Natural killer cell treated with Interleukin-12 subunit alpha and Interleukin-12 subunit beta and Interleukin-15 and Interleukin-18, amount 100 ng/mL, for 72 hours (primary cell): ENCODE measurements at regions not wholly inside any gene's neighbourhood (a gene's known extent, or its start where the extent isn't known, plus 50 kb on each side); places are given as distances from the start of the nearest gene placed in this dataset.
A peak's percentile ranks its signal among the peaks of the same experiment; 100 is the strongest.
"Not testable (repeated sequence)": the region's sequence is repeated elsewhere in the genome, so short reads cannot be mapped to it uniquely, and the experiment has no call there.

Experiments
- ATAC-seq, 2 donors: fragments of 150-1000 bp; cut with Tn5 transposase in 1 of 2; sonication (Bioruptor Pico), chemical (Tn5 transposase) in 1 of 2; 2 replicates each; pipeline ENCODE4 v1.10.0; 2021
- DNase-seq: peaks from one replicate; pipeline ENCODE4 v3.0.0; 2022; ENCODE audit warnings: low spot score
- H3K27ac Mint-ChIP-seq, 2 donors: 1 replicate in 1 of 2; 2 replicates in 1 of 2; pipeline ENCODE4 v1.8.0; 2022; ENCODE audit warnings: mixed read lengths in 2 of 2, mild to moderate bottlenecking in 1 of 2, moderate library complexity in 1 of 2
- H3K27me3 Mint-ChIP-seq, 2 donors: 1 replicate in 1 of 2; 2 replicates in 1 of 2; pipeline ENCODE4 v1.8.0; 2022; ENCODE audit warnings: mixed read lengths in 2 of 2
- H3K36me3 Mint-ChIP-seq: one replicate; pipeline ENCODE4 v1.8.0; 2022; ENCODE audit warnings: mixed read lengths
- H3K4me1 Mint-ChIP-seq, 2 donors: 1 replicate in 1 of 2; 2 replicates in 1 of 2; pipeline ENCODE4 v1.8.0; 2022; ENCODE audit warnings: low read depth in 2 of 2, mixed read lengths in 2 of 2, mild to moderate bottlenecking in 1 of 2
- H3K4me3 Mint-ChIP-seq: one replicate; pipeline ENCODE4 v1.8.0; 2022; ENCODE audit warnings: mixed read lengths
- H3K9me3 Mint-ChIP-seq: 2 replicates; pipeline ENCODE4 v1.8.0; 2022; ENCODE audit warnings: mixed read lengths

DNA sequence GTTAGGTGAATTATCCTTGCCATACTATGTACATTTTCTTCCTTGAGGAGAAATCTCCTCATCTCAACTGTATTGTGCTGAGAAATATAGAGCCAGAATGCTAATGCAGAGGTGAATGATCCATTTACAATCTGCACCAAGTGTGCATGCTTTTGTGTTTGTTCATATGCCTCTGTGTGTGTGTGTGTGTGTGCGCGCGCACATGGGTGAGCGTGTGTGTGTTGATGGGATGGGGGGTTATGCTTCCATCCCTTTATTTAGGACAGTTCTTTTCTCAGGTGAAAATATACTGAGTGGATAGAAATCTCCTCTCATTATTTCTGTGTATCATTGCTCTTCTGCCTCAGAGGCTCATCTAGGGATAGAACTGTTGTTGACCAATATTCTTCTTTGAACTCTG is 626.1 kb downstream of the MCTP2 start:
- DNase-seq (no peak), ATAC-seq (no peak)
- Mint-ChIP-seq H3K9me3 (no peaks in the 10 kb centered on the region), H3K4me3 (no peak overlapping the region), H3K27me3 (peaks cover 0 to 13% of the 10 kb centered on the region in 2 donors), H3K4me1 (no peaks in the 10 kb centered on the region), H3K36me3 (no peaks in the 10 kb centered on the region), H3K27ac (no peak overlapping the region)

DNA sequence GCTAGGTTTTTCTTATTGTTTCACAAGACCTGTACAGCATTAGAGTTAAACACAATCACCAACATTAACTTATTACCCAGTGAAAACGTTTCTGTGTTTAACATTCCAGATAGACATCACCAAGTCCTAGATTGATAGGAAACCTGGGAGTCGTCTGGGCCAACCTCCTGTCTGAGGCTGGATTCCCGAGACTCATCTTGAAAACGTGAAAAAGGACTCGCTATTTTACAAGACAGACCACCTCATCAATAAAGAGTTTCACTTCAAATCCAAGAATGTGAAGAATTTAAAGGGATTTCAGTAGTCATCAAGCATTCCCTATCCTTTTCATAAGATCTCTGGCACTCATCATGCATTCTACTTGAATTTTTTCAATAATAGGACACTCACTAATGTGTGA is 626.6 kb downstream of the MCTP2 start:
- peaks cover 0 to 15% of the 10 kb centered on the region in 2 donors for H3K27me3 Mint-ChIP-seq
- DNase-seq (no peak), ATAC-seq (no peak)
- no peak overlapping the region for H3K27ac Mint-ChIP-seq
- H3K4me1 Mint-ChIP-seq, result no peaks in the 10 kb centered on the region
- no peaks in the 10 kb centered on the region for H3K36me3 Mint-ChIP-seq
- H3K9me3 Mint-ChIP-seq, result no peaks in the 10 kb centered on the region
- H3K4me3 Mint-ChIP-seq, result no peak overlapping the region

DNA sequence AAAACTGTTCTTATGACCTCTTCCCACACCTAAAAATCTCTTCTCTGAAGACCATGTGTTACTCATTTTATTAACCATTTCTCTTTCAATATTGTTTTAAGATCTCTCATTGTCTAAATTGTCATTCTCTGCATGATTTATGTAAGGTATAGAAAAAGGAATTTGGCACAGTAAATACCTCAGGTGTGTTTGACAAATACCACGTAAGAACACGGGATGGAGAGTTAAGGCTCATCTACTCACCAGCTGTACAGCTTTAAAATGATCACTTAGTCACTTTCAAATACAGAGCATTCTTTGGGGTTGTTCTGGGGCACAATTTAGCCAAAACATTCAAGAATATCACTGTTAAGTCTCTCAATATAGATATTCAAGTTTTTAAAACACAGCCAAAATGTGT is 627.1 kb downstream of the MCTP2 start:
- no peak for DNase-seq
- Mint-ChIP-seq H3K9me3 (peaks cover under 1% of the 10 kb centered on the region), H3K27ac (no peak overlapping the region), H3K36me3 (no peaks in the 10 kb centered on the region), H3K27me3 (peaks cover 0 to 15% of the 10 kb centered on the region in 2 donors), H3K4me3 (no peak overlapping the region), H3K4me1 (no peaks in the 10 kb centered on the region)
- ATAC-seq, result no peak

DNA sequence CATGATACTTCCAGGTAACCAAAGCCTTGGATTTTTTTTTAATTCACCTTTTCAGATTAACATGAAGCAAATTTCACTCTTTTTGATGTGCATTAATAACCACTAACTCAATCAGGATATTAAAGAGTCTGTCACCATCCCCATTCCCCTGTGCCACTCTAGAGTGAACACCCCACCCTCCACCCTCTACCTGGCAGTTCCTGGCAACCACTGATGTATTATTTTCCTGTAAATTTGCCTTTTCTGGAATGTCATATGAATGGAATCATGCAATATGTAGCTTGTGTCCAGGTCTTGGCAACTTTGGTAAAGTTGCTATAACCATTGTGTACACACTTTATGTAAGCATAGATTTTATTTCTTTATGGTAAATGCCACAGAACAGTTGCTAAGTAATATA is 627.6 kb downstream of the MCTP2 start:
- Mint-ChIP-seq H3K36me3 (no peaks in the 10 kb centered on the region), H3K9me3 (peaks cover 3% of the 10 kb centered on the region), H3K27ac (no peak overlapping the region), H3K4me3 (no peak overlapping the region), H3K27me3 (peaks cover 0 to 16% of the 10 kb centered on the region in 2 donors), H3K4me1 (no peaks in the 10 kb centered on the region)
- ATAC-seq, result no peak
- no peak for DNase-seq

DNA sequence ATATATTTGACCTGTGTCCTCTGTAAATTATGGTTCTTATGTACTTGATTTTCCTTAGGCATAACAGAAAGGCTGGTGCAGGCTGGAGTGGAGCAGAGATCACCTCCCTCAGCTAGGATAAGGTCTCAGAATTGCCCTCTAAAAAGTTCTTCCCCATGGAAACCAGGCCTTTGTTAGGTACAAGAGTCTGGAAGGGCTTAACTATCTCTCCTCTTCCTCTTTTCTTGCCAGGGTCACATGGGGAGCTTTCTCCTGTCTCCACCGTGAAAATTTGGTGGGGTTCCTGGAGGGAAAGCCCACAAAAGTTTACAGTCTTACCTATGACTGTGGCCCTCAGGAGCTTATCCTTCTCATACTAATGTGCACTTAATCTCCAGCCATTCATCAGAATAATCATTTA is 633.2 kb downstream of the MCTP2 start:
- Mint-ChIP-seq H3K36me3 (no peaks in the 10 kb centered on the region), H3K27ac (no peak overlapping the region), H3K4me1 (no peaks in the 10 kb centered on the region), H3K4me3 (no peak overlapping the region), H3K9me3 (peaks cover 14% of the 10 kb centered on the region), H3K27me3 (peaks cover 9 to 28% of the 10 kb centered on the region in 2 donors)
- DNase-seq (no peak), ATAC-seq (no peak)

DNA sequence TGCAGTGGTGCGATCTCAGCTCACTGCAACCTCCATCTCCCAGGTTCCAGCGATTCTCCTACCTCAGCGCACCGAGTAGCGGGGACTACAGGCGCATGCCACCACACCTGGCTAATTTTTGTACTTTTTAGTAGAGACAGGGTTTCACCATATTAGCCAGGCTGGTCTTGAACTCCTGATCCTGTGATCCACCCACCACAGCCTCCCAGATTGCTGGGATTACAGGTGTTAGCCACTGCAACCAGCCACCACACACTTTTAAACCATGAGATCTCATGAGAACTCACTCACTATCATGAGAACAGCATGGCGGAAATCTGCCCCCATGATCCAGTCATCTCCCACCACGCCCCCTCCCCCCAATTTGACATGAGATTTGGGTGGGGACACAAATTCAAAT is 636.9 kb downstream of the MCTP2 start:
- Mint-ChIP-seq H3K9me3 (peaks cover 17% of the 10 kb centered on the region), H3K27me3 (peaks cover 17 to 24% of the 10 kb centered on the region in 2 donors)
- H3K36me3 Mint-ChIP-seq, H3K4me1 Mint-ChIP-seq, DNase-seq, H3K27ac Mint-ChIP-seq, ATAC-seq, H3K4me3 Mint-ChIP-seq: not testable (repeated sequence)

DNA sequence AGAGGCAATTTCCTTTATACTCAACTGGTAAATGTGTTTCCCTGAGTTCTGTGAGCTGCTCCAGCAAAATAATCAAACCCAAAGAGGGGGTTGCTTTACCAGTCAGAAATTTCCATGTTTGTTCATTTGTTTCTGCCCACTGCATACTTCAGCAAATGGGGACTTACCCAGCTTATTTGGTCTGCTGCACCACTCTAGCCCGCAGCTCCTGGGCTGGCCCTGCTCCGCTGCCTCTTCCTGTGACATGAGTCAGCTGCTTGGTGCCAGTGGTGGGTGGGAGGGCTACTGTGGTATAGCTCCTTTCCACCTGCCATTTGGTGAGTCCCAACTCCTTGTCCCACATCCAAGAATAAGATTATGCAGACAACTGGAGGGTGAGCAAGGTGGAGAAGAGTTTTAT is 644.2 kb downstream of the MCTP2 start:
- Mint-ChIP-seq H3K4me1 (no peaks in the 10 kb centered on the region), H3K9me3 (peaks cover 12% of the 10 kb centered on the region), H3K36me3 (no peaks in the 10 kb centered on the region), H3K4me3 (no peak overlapping the region), H3K27ac (no peak overlapping the region), H3K27me3 (peaks cover 6 to 12% of the 10 kb centered on the region in 2 donors)
- ATAC-seq (no peak), DNase-seq (no peak)

DNA sequence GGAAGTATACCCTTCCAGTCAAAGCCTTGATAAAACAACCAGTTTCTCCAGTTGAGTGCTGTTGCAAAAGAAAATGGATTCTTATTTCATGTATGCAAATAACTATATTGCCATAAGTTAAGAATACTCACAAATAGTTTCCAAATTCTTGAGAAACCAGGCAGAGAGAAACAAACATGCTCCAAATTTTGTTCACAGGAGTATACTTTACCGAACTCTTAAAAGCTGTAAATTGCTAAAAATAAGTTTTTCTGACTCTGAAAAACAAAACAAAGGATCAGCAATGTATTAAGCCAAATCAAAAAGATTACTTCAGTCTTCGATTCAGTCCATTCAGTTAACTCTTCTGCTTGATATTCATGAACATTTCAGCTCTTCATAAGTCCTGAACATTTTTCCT is 646.5 kb downstream of the MCTP2 start:
- peaks cover 9% of the 10 kb centered on the region for H3K9me3 Mint-ChIP-seq
- H3K27ac Mint-ChIP-seq, result no peak overlapping the region
- no peaks in the 10 kb centered on the region for H3K36me3 Mint-ChIP-seq
- ATAC-seq (no peak), DNase-seq (no peak)
- no peak overlapping the region for H3K4me3 Mint-ChIP-seq
- H3K4me1 Mint-ChIP-seq, result no peaks in the 10 kb centered on the region
- peaks cover 0 to 6% of the 10 kb centered on the region in 2 donors for H3K27me3 Mint-ChIP-seq

DNA sequence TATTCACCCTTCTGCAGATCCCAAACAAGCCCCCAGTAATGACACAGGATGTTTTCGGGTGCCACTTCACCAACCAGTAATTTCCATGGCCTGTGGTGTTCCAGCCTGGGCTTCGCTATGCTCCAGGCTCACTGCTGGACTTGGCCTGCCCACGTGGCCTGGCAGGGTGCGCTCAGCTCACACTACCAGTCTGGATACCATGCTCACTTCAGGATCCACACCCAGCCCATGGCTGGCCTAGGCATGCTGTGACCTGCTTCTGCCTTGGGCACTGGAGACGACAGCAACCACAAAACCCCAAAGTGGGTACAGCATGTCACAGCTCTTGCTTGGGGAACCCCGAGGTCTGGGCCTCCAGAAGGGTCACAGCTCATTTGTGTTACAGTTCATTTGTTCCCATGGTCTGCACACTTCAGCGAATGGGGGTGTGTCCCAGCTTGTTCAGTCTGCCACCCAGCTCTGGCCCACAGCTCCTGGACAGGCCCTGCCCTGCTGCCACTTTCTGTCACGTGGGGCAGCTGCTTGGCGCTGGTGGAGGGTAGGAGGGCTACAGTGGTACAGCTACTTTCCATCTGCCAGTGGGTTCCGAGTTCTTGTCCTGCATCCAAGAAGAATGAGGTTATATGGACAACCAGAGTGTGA is 650.8 kb downstream of the MCTP2 start:
- Mint-ChIP-seq H3K4me3 (no peak overlapping the region), H3K4me1 (no peaks in the 10 kb centered on the region), H3K36me3 (no peaks in the 10 kb centered on the region), H3K27me3 (peaks cover 5% of the 10 kb centered on the region in 2 donors), H3K9me3 (peaks cover 3% of the 10 kb centered on the region), H3K27ac (no peak overlapping the region)
- ATAC-seq (peak; percentile 61 to 66), DNase-seq (no peak)

DNA sequence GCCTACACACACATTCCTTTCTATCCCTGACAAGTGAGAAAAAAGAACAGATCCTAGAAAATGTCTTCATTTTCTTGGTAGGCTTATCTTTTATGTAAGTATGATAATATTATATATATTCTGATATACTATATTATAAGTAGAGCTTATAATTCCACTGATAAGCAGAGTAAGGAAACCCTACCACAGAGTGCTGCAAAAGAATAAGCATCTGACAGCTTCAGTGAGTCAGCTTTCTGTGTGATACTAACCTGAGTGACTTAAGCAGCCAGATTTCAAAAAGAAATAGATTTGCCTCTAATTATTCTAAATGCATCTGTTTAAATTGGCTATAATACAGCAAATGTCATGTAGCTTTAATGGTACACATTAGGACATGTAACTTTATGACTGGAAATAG is 656.0 kb downstream of the MCTP2 start:
- DNase-seq, result no peak
- Mint-ChIP-seq H3K27me3 (peaks cover 26 to 28% of the 10 kb centered on the region in 2 donors), H3K9me3 (peaks cover 7% of the 10 kb centered on the region), H3K27ac (no peak overlapping the region), H3K36me3 (no peaks in the 10 kb centered on the region), H3K4me1 (no peaks in the 10 kb centered on the region), H3K4me3 (no peak overlapping the region)
- no peak for ATAC-seq

DNA sequence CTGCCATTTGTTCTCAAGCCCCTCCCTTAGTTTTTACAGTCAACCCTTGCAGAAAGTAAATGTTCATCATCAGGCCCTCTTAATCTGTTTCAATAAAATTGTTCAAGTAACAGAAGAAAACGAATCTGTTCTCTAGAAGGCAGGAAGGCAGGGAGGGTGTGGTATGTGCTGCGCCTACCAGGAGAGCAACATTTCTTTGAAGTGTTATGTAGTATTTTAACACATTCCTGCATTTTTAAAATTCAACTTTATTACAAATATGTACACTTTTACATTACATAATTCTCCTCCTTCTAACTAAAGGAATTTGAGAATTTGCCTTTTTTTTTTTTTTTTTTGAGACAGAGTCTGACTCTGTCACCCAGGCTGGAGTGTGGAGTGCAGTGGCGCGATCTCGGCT is 657.8 kb downstream of the MCTP2 start:
- H3K4me3 Mint-ChIP-seq, result no peak overlapping the region
- no peak overlapping the region for H3K27ac Mint-ChIP-seq
- no peaks in the 10 kb centered on the region for H3K36me3 Mint-ChIP-seq
- H3K9me3 Mint-ChIP-seq, result peaks cover 7% of the 10 kb centered on the region
- no peak for ATAC-seq
- peaks cover 3 to 7% of the 10 kb centered on the region in 2 donors for H3K4me1 Mint-ChIP-seq
- peaks cover 26 to 28% of the 10 kb centered on the region in 2 donors for H3K27me3 Mint-ChIP-seq
- no peak for DNase-seq

DNA sequence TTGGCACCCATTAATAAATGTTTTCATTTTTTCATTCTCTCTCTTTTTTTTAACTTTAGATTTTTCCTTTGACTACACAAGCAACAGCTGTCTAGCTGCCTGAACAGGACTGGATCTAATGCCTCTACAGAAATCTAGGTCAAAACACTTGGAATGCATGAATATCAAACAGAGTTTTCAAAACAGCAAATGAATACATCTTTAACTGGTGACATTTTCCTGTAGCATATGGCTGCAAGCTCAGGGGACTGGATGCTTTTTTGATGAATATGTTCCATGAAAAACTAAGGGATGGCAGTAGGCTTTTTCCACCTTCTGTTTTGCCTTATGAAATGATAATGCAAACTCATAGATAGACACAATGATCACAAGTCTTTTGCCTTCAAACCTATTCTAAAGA is 661.7 kb downstream of the MCTP2 start:
- no peak for DNase-seq
- no peaks in the 10 kb centered on the region for H3K36me3 Mint-ChIP-seq
- no peak for ATAC-seq
- peaks cover 27% of the 10 kb centered on the region in 2 donors for H3K27me3 Mint-ChIP-seq
- no peak overlapping the region for H3K27ac Mint-ChIP-seq
- H3K4me3 Mint-ChIP-seq, result no peak overlapping the region
- peaks cover 12% of the 10 kb centered on the region for H3K9me3 Mint-ChIP-seq
- H3K4me1 Mint-ChIP-seq, result peaks cover 8 to 10% of the 10 kb centered on the region in 2 donors

DNA sequence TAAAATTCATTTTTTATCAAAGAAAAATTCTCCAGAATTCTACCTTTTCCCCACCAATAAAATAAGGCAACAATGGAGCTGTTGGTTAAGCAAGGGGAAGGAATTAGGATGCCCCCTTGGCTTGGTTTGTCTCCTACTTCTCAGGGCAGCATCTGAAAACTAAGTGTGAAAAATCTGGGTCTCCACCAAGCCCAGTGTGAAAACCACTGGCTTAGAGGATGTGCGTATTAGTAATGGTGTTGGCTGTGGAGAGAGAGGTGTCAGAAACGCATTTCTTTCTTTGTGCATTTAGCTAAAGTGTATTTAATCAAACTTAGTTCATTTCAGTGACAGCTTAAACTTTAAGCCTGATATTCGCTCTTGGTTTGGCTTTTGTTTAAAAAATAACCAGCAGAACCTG is 662.7 kb downstream of the MCTP2 start:
- peaks cover 13% of the 10 kb centered on the region for H3K9me3 Mint-ChIP-seq
- H3K4me1 Mint-ChIP-seq, result peaks cover 8 to 10% of the 10 kb centered on the region in 2 donors
- H3K27me3 Mint-ChIP-seq, result peaks cover 26 to 27% of the 10 kb centered on the region in 2 donors
- H3K4me3 Mint-ChIP-seq, result no peak overlapping the region
- ATAC-seq, result peak in 1 of 2 donors; percentile 62
- DNase-seq, result no peak
- H3K36me3 Mint-ChIP-seq, result no peaks in the 10 kb centered on the region
- no peak overlapping the region for H3K27ac Mint-ChIP-seq

DNA sequence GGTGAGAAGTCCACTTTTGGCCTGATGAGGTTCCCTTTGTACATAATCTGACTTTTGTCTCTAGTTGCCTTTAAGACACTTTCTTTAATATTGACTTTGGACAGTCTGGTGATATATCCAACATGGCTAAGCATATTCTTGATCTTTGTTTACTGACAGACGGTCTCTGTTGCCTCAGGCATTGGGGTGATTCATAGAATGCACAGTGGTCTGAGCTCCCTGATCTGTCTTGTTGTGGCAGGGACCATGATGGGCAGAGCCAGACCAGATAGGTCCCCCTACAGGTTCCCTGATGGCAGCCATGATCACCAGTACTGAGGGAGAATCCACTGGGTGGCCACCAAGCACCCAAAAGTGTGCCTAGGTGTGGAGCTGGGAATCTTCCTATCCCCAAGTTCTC is 678.1 kb downstream of the MCTP2 start:
- Mint-ChIP-seq H3K36me3 (no peaks in the 10 kb centered on the region), H3K4me1 (no peaks in the 10 kb centered on the region), H3K9me3 (peaks cover 6% of the 10 kb centered on the region), H3K4me3 (no peak overlapping the region), H3K27me3 (peaks cover 0 to 2% of the 10 kb centered on the region in 2 donors), H3K27ac (no peak overlapping the region)
- no peak for DNase-seq
- ATAC-seq, result no peak

DNA sequence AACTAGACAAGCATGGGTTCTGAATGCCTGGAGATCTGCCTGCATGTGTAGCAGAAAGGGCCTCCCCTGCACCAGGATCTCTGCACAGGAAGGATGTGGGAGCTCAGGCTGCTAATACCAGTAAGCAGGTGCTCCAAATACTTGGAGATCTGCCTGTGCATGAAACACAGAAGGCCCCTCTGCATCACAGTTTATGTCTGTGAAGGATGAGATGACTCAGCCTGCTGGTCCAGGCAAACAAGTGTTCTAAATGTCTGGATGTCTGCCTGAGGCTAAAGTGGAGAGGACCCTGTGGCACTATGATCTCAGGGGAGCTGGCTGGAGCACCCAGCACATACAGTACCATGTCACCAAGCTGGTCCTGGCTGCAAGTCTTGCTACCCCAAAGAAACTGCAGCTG is 678.8 kb downstream of the MCTP2 start:
- H3K9me3 Mint-ChIP-seq, result peaks cover 6% of the 10 kb centered on the region
- H3K4me3 Mint-ChIP-seq, result no peak overlapping the region
- DNase-seq, result no peak
- ATAC-seq, result no peak
- H3K27ac Mint-ChIP-seq, result no peak overlapping the region
- H3K36me3 Mint-ChIP-seq, result no peaks in the 10 kb centered on the region
- H3K27me3 Mint-ChIP-seq, result peaks cover 2 to 6% of the 10 kb centered on the region in 2 donors
- H3K4me1 Mint-ChIP-seq, result no peaks in the 10 kb centered on the region
